Urinary bladder (tissue), 3 donors: ENCODE measurements at regions not wholly inside any gene's neighbourhood (a gene's known extent, or its start where the extent isn't known, plus 50 kb on each side); places are given as distances from the start of the nearest gene placed in this dataset.
"Not testable (repeated sequence)": the region's sequence is repeated elsewhere in the genome, so short reads cannot be mapped to it uniquely, and the experiment has no call there.

Source experiments
- DNase-seq: peaks from one replicate; pipeline ENCODE4 v3.0.0-alpha.2; 2015; ENCODE audit errors: extremely low spot score
- H3K27ac ChIP-seq: one replicate; pipeline ENCODE4 v1.5.1; 2013; ENCODE audit warnings: low read depth, mild to moderate bottlenecking, moderate library complexity
- H3K36me3 ChIP-seq: one replicate; pipeline ENCODE4 v1.6.1; 2013; ENCODE audit warnings: mild to moderate bottlenecking, moderate library complexity; ENCODE audit not compliant: insufficient read depth
- H3K4me1 ChIP-seq: one replicate; pipeline ENCODE4 v1.6.1; 2013; ENCODE audit warnings: mild to moderate bottlenecking, moderate library complexity; ENCODE audit not compliant: insufficient read depth
- H3K4me3 ChIP-seq: one replicate; pipeline ENCODE4 v1.5.1; 2013; ENCODE audit warnings: low read depth, low read length
- WGBS: extraction: QIAGEN DNeasy Blood & Tissue Kit; methylation state at CpG from one replicate; pipeline ENCODE4 v1.1.7; 2013; 5-methylcytosine and 5-hydroxymethylcytosine counted together
- donor health status: healthy with polysubstance abuse.
- donor health status: healthy.

GRCh38 chr1:96568639-96569038, 152.9 kb upstream of the PTBP2 start:
- no peak for DNase-seq
- H3K36me3 ChIP-seq, result no peaks in the 10 kb centered on the region
- H3K4me3 ChIP-seq, result no peak overlapping the region
- H3K27ac ChIP-seq, result no peak overlapping the region
- 89% methylated on average over 3 of the region's 3 CpGs for WGBS
- no peaks in the 10 kb centered on the region for H3K4me1 ChIP-seq

- WGBS, result 86% methylated on average over 2 of the region's 2 CpGs
- Histone ChIP-seq H3K27ac (no peak overlapping the region), H3K4me3 (no peak overlapping the region), H3K4me1 (no peaks in the 10 kb centered on the region), H3K36me3 (no peaks in the 10 kb centered on the region)
- DNase-seq, result no peak
Measured at GRCh38 chr1:96569288-96569687, 152.3 kb upstream of the PTBP2 start.

- no peaks in the 10 kb centered on the region for H3K36me3 ChIP-seq
- no peaks in the 10 kb centered on the region for H3K4me1 ChIP-seq
- no peak for DNase-seq
- no peak overlapping the region for H3K4me3 ChIP-seq
- no peak overlapping the region for H3K27ac ChIP-seq
Measured at GRCh38 chr1:96579636-96580035, 141.9 kb upstream of the PTBP2 start.

DNA sequence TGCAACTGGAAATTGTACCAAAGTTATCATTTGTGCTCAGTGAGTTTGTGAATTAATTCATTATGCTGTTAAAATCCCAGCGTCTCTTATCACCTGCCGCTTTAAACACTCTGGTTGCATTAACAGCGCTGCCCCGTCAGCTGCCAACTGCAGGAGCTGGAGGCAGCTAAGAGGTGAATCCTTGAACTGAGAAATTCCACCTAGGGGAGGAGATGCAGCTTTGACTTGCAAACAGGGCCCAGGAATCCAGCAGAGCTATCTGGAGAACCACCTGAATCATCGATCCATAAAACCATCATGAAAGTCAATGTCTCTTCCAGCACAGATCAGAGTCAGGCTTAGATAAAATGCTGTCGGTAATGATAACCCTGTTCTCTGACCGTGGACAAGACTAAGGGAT, 140.7 kb upstream of the PTBP2 start:
- no peak for DNase-seq
- 71% methylated on average over 7 of the region's 7 CpGs for WGBS
- H3K4me1 ChIP-seq, result no peaks in the 10 kb centered on the region
- no peak overlapping the region for H3K27ac ChIP-seq
- no peak overlapping the region for H3K4me3 ChIP-seq
- no peaks in the 10 kb centered on the region for H3K36me3 ChIP-seq

GRCh38 chr1:96581772-96582171, 139.8 kb upstream of the PTBP2 start:
- DNase-seq, result no peak
- no peaks in the 10 kb centered on the region for H3K36me3 ChIP-seq
- 82% methylated on average over 7 of the region's 7 CpGs for WGBS
- no peaks in the 10 kb centered on the region for H3K4me1 ChIP-seq
- no peak overlapping the region for H3K27ac ChIP-seq
- H3K4me3 ChIP-seq, result no peak overlapping the region

GRCh38 chr1:96583903-96584302, 137.7 kb upstream of the PTBP2 start:
- H3K4me3 ChIP-seq, result no peak overlapping the region
- no peak overlapping the region for H3K27ac ChIP-seq
- DNase-seq, result no peak
- H3K36me3 ChIP-seq, result no peaks in the 10 kb centered on the region
- H3K4me1 ChIP-seq, result no peaks in the 10 kb centered on the region

DNA sequence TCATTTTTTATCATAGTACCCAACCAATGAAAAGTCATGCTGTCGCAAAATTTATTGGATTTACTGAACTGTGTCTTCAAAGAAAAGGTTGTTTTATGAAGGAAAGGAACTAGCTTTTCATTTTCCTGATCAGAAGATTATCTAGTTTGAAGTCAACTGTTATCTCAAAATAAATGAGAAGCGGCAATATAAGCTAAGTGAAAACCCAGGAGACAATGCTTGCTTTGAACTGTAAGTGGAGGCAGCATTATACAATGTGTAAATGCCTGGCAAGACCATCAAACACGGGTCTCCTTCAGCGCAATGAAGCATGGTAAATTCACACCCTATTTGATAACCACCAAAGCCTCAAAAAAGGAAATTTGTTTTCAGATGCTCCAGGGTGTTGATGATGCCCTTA, 134.4 kb upstream of the PTBP2 start:
- H3K36me3 ChIP-seq, result no peaks in the 10 kb centered on the region
- DNase-seq, result no peak
- H3K4me3 ChIP-seq, result no peak overlapping the region
- H3K27ac ChIP-seq, result no peak overlapping the region
- H3K4me1 ChIP-seq, result no peaks in the 10 kb centered on the region
- WGBS, result 79% methylated on average over 4 of the region's 4 CpGs

- Histone ChIP-seq H3K4me3 (no peak overlapping the region), H3K27ac (no peak overlapping the region), H3K36me3 (no peaks in the 10 kb centered on the region), H3K4me1 (no peaks in the 10 kb centered on the region)
- WGBS, result 64% methylated on average over 1 of the region's 1 CpG
- DNase-seq, result no peak
Measured at GRCh38 chr1:96588416-96588995, 133.1 kb upstream of the PTBP2 start.

- H3K27ac ChIP-seq, DNase-seq, H3K36me3 ChIP-seq, H3K4me3 ChIP-seq, H3K4me1 ChIP-seq: not testable (repeated sequence)
- 93% methylated on average over 2 of the region's 2 CpGs for WGBS
Measured at GRCh38 chr1:96595530-96595929, 126.1 kb upstream of the PTBP2 start.

GRCh38 chr1:96596226-96596922, 125.2 kb upstream of the PTBP2 start:
- 64% methylated on average over 4 of the region's 4 CpGs for WGBS
- no peak for DNase-seq
- Histone ChIP-seq H3K4me1 (no peaks in the 10 kb centered on the region), H3K27ac (no peak overlapping the region), H3K4me3 (no peak overlapping the region), H3K36me3 (no peaks in the 10 kb centered on the region)

GRCh38 chr1:96597218-96597617, 124.4 kb upstream of the PTBP2 start:
- Histone ChIP-seq H3K36me3 (no peaks in the 10 kb centered on the region), H3K4me1 (no peaks in the 10 kb centered on the region), H3K4me3 (no peak overlapping the region), H3K27ac (no peak overlapping the region)
- WGBS, result 89% methylated on average over 1 of the region's 1 CpG
- no peak for DNase-seq

DNA sequence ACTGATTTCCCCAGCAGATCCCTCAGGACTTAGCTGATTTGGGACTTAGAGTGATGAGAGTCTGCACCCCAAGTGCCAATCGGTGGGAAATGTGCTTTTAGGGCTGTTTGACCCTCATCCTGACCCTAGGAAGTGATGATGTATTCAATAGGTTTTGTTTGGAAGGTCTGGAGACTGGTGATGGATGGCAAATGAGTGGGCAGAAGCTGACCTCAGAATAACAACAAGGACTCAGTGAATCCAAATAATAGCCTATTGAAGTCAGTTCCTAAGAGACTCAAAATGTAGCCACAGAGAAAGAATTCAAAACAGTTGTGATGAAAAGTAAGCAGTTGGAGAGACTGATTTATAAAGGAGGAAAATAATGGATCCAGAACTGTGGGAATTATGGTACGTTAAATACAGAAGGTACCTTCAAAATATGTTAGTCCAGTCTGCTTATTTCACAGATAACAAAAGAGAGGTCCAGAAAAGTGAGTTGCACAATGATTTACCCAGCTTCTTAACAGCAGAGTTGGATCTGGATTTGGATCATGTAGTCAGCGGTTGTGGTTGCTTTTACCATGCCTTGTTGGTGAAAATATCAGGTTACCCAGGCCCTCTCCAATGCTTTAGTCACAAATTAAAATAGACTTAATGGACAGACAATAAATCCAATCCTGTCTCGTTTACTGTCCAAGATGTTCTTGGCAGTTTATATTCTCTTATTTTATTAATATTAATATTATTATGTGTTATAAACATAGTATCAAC, 123.0 kb upstream of the PTBP2 start:
- Histone ChIP-seq H3K4me1 (no peaks in the 10 kb centered on the region), H3K36me3 (no peaks in the 10 kb centered on the region), H3K27ac (no peak overlapping the region), H3K4me3 (no peak overlapping the region)
- no peak for DNase-seq
- WGBS, result 61% methylated on average over 4 of the region's 4 CpGs

- not testable (repeated sequence) for DNase-seq, H3K27ac ChIP-seq, H3K36me3 ChIP-seq, H3K4me1 ChIP-seq, H3K4me3 ChIP-seq
- WGBS, result 85% methylated on average over 16 of the region's 16 CpGs
Measured at GRCh38 chr1:96604620-96605019, 117.0 kb upstream of the PTBP2 start.

DNA sequence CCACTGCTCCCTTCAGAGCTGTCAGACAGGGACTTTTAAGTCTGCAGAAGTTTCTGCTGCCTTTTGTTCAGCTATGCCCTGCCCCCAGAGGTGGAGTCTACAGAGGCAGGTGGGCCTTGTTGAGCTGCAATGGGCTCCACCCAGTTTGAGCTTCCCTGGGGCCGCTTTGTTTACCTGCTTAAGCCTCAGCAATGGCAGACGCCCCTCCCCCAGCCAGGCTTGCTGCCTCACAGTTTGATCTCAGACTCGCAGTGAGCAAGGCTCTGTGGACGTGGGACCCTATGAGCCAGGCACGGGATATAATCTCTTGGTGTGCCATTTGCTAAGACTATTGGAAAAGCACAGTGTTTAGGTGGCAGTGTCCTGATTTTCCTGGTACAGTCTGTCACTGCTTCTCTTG, 104.2 kb upstream of the PTBP2 start:
- not testable (repeated sequence) for DNase-seq, H3K27ac ChIP-seq, H3K36me3 ChIP-seq, H3K4me1 ChIP-seq, H3K4me3 ChIP-seq
- 95% methylated on average over 5 of the region's 5 CpGs for WGBS
